ENCODE measurements at regions not wholly inside any gene's neighbourhood (a gene's known extent, or its start where the extent isn't known, plus 50 kb on each side); places are given as distances from the start of the nearest gene placed in this dataset.

DNA sequence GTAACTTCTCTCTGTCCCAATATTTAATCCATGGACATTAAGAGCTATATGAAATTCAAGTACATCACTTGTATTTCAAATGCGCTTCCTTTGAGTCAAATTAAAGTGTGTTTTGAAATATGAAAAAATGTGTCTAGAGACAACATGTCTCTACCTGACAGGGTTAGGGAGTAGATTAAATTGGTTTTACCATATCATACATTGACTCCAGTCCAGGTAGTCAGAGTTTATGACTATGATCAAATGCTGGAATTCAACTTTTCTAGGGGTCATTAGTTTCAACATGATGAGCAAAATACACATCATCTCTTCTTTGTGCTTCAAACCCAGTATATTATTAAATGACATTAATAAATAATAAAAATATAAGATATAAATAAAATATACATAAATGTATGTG, 259.2 kb downstream of the CDH10 start:
- no peak for DNase-seq

DNA sequence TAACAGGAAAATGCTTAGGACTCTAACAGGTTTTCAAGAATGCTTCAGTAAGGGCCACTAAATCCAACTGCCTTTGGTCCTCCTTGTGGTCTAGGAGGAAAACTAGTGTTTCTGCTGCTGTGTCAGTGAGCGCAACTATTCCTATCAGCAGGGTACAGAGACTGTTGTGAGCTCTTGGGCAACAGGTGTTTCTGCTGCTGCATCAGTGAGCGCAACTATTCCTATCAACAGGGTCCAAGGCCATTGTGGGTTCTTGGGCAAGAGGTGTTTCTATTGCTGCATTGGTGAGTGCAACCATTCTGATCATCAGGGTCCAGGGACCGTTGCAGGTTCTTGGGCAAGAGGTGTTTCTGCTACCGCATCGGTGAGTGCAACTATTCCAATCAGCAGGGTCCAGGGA, 256.3 kb downstream of the CDH10 start:
- no peak for DNase-seq

DNA sequence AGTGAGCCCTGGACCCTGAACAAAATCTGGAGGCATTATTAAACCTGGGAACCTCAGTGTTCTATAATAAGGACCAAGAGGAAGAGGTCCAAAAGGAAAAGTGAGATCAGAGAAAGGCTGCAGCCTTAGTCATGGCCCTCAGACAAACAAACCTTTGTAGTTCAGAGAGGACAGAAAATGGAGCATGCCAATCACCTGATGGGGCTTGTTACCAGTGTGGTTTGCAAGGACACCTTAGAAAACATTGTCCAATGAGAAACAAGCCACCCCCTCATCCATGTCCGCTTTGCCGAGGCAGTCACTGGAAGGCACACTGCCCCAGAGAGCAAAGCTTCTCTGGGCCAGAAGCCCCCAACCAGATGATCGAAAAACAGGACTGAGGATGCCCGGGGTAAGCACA, 254.8 kb downstream of the CDH10 start:
- DNase-seq, result no peak

DNA sequence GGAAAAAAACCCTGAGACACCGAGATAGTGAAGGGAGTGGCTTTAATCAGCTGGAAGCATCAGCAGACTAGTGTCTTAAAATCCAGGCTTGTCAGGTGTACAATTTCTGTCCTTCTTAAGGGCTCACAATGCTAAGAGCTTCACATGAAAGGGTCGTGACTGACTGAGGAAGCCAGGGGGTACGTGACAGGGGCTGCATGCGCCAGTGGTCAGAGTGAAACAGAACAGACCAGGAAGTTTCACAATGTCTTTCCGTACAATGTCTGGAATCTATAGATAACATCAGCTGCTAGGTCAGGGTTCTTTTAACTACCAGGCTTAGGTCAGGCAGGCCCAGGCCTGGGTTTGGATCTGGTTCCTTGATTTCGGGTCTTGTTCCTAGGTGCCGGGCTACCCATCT, 253.0 kb downstream of the CDH10 start:
- no peak for DNase-seq

DNA sequence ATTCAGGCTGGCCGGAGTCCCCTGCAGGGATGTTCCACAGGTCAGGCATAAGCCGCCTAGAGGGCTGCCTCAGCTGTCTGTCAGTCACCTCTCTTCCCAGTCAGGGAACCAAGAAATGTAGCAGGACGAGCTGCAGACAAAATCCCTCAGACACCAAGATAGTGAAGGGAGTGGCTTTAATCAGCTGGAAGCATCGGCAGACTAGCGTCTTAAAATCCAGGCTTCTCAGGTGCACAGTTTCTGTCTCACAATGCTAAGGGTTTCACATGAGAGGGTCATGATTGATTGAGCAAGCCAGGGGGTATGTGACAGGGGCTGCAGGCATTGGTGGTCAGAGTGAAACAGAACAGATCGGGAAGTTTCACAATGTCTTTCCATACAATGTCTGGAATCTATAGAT, 247.2 kb downstream of the CDH10 start:
- no peak for DNase-seq

DNA sequence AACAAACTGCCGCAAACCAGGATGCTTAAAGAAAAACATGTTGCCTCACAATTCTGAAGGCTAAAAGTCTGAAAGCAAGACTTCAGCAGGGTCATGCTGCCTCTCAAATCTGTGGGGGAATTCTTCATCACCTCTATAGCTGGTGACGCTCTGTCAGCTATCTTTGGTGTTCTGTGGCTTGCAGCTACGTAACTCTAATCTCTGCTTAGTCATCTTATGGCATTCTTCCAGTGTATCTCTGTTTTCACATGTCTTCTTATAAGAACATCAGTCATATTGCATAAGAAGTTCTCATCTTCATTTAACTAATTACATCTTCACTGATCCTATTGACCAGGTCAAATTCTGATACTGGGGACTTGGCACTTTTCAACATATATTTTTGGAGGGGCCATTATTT, 243.0 kb downstream of the CDH10 start:
- no peak for DNase-seq

DNA sequence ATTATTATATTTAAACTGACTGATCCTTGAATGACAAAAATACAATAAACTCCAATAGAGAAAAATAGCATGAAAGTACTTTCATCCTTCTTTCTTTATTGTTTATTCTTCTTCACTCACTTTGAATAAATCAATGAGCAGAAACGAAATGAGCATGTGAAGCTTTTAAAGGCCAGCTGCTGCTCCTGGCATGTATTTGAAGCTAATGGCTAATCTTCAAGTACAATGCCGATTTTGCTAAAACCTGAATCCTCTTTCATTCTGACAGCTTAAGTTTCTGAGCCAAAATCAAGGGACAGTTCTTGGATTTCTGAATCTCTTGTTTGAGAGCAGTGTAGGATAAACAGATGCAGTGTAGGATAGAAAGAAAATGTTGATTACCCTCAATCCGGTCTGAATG, 237.3 kb downstream of the CDH10 start:
- DNase-seq, result no peak

DNA sequence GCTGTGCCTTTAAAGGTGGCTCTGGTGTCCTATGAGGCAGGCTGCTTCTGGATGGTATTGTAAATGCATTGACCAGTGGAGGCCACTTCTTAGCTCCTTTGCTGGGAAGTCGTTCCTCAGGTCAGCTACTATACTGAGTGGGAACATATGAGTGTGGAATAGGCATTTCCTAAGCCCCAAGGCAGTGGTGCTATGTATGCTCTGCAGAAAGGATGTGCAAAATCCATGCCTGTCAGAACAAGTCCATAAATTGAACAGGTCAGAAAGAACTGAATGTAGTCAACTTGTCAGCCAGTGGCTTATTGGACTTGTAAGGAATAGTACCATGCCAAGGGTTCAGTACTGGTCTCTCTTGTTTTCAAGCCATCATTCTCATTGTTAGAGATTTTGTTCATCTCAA, 216.4 kb downstream of the CDH10 start:
- no peak for DNase-seq

DNA sequence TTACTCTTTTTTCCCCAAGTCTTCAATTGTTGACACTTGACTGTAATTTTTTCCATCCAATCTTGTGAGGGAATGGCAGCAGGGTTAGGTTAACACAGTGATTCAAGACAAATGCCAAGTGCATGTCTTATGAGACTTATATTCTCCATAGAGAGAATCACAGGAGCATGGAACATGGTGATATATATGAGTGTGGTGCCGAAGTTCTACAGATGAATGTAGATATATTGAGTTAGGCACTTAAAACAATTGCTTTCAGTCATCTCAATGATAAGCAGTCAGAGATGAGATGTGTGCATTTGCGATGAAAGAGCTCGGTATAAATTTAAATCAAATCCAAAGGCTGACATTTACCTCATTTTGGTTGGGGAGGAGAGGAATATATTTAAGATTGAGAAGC, 211.2 kb downstream of the CDH10 start:
- DNase-seq, result no peak
